ENCODE measurements at regions not wholly inside any gene's neighbourhood (a gene's known extent, or its start where the extent isn't known, plus 50 kb on each side); places are given as distances from the start of the nearest gene placed in this dataset.

- no peak for TF ChIP-seq CTCF (conservative IDR thresholded peaks at IDR 0.05; ENCODE audit: low read depth, low read length)
- TF ChIP-seq EZH2 (IDR thresholded peaks at IDR 0.05; ENCODE audit: low read length, unreplicated experiment): no peak
- no peak for TF ChIP-seq EZH2phosphoT487 (IDR thresholded peaks at IDR 0.05; ENCODE audit: borderline replicate concordance, low read length)
These were observed 1361.2 kb downstream of the CDH8 start for GRCh38 chr16:60675022-60675421.

Measured in PC-3 (cell line).